Putamen (tissue), 1 donor: ENCODE measurements at regions not wholly inside any gene's neighbourhood (a gene's known extent, or its start where the extent isn't known, plus 50 kb on each side); places are given as distances from the start of the nearest gene placed in this dataset.

ENCODE experiments used
- DNase-seq: peaks from one replicate; pipeline ENCODE4 v3.0.0-alpha.2; 2016; ENCODE audit warnings: low spot score

- DNase-seq = no peak
Observed at GRCh38 chr12:125568306-125568705, 503.1 kb downstream of the AACS start.

- no peak for DNase-seq
Observed at GRCh38 chr12:125573271-125573670, 508.0 kb downstream of the AACS start.

GRCh38 chr12:125577334-125577733, 512.1 kb downstream of the AACS start:
- DNase-seq = no peak

- no peak for DNase-seq
Observed at GRCh38 chr12:125579916-125580315, 514.7 kb downstream of the AACS start.

GRCh38 chr12:125583071-125583470, 517.8 kb downstream of the AACS start:
- DNase-seq = no peak

- no peak for DNase-seq
Observed at GRCh38 chr12:125586441-125586840, 521.2 kb downstream of the AACS start.

GRCh38 chr12:125593269-125593668, 528.0 kb downstream of the AACS start:
- no peak for DNase-seq

- no peak for DNase-seq
Observed at GRCh38 chr12:125604976-125605375, 539.7 kb downstream of the AACS start.

- DNase-seq = no peak
Observed at GRCh38 chr12:125606312-125606711, 541.1 kb downstream of the AACS start.

- DNase-seq = no peak
Observed at GRCh38 chr12:125610292-125610691, 545.1 kb downstream of the AACS start.

- DNase-seq = no peak
Observed at GRCh38 chr12:125610971-125611370, 545.7 kb downstream of the AACS start.

- DNase-seq = no peak
Observed at GRCh38 chr12:125614058-125614457, 548.8 kb downstream of the AACS start.

GRCh38 chr12:125619723-125620122, 554.5 kb downstream of the AACS start:
- DNase-seq = no peak

GRCh38 chr12:125633686-125634085, 568.5 kb downstream of the AACS start:
- DNase-seq = no peak

- DNase-seq = no peak
Observed at GRCh38 chr12:125634813-125635212, 569.6 kb downstream of the AACS start.

GRCh38 chr12:125639826-125640225, 574.6 kb downstream of the AACS start:
- DNase-seq = no peak

GRCh38 chr12:125643055-125643454, 577.8 kb downstream of the AACS start:
- no peak for DNase-seq

- DNase-seq = no peak
Observed at GRCh38 chr12:125645724-125646123, 580.5 kb downstream of the AACS start.

GRCh38 chr12:125650587-125650986, 585.4 kb downstream of the AACS start:
- DNase-seq = no peak

GRCh38 chr12:125651625-125652024, 586.4 kb downstream of the AACS start:
- no peak for DNase-seq

- no peak for DNase-seq
Observed at GRCh38 chr12:125652681-125653080, 587.4 kb downstream of the AACS start.

- DNase-seq = no peak
Observed at GRCh38 chr12:125657681-125658080, 592.4 kb downstream of the AACS start.

- DNase-seq = no peak
Observed at GRCh38 chr12:125674554-125675338, 609.5 kb downstream of the AACS start.

- no peak for DNase-seq
Observed at GRCh38 chr12:125676366-125676765, 611.1 kb downstream of the AACS start.
